ENCODE measurements at regions not wholly inside any gene's neighbourhood (a gene's known extent, or its start where the extent isn't known, plus 50 kb on each side); places are given as distances from the start of the nearest gene placed in this dataset.

GRCh38 chr5:86360801-86361200 lies 256.9 kb upstream of the COX7C start:
- Histone ChIP-seq H3K79me2 (ENCODE audit: insufficient read depth, low read length) (no peaks in the 10 kb centered on the region), H3K27me3 (ENCODE audit: insufficient read depth, low read length) (no peaks in the 10 kb centered on the region), H4K20me1 (ENCODE audit: insufficient read depth, low read length) (no peaks in the 10 kb centered on the region), H3K4me2 (ENCODE audit: insufficient read depth, low read length) (no peak overlapping the region), H3K36me3 (ENCODE audit: insufficient read depth, low read length) (no peaks in the 10 kb centered on the region), H3K9me3 (ENCODE audit: low read depth, low read length) (no peaks in the 10 kb centered on the region), H3K27ac (ENCODE audit: low read depth, low read length) (no peak overlapping the region), H2AFZ (ENCODE audit: low read length) (no peak overlapping the region), H3K4me1 (ENCODE audit: insufficient read depth, low read length) (no peaks in the 10 kb centered on the region), H3K4me3 (ENCODE audit: insufficient read depth, low read length) (no peak overlapping the region)
- TF ChIP-seq, protein P1, sequence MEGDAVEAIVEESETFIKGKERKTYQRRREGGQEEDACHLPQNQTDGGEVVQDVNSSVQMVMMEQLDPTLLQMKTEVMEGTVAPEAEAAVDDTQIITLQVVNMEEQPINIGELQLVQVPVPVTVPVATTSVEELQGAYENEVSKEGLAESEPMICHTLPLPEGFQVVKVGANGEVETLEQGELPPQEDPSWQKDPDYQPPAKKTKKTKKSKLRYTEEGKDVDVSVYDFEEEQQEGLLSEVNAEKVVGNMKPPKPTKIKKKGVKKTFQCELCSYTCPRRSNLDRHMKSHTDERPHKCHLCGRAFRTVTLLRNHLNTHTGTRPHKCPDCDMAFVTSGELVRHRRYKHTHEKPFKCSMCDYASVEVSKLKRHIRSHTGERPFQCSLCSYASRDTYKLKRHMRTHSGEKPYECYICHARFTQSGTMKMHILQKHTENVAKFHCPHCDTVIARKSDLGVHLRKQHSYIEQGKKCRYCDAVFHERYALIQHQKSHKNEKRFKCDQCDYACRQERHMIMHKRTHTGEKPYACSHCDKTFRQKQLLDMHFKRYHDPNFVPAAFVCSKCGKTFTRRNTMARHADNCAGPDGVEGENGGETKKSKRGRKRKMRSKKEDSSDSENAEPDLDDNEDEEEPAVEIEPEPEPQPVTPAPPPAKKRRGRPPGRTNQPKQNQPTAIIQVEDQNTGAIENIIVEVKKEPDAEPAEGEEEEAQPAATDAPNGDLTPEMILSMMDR (IDR thresholded peaks at IDR 0.05; ENCODE audit: extremely low read depth, low read depth, low read length) = no peak
- DNase-seq (ENCODE audit: insufficient read length, low spot score, missing footprints) = no peak

- H3K36me3 ChIP-seq (ENCODE audit: insufficient read depth, low read length) = no peaks in the 10 kb centered on the region
- no peak overlapping the region for H3K4me2 ChIP-seq (ENCODE audit: insufficient read depth, low read length)
- H3K4me3 ChIP-seq (ENCODE audit: insufficient read depth, low read length) = no peak overlapping the region
- no peak overlapping the region for H3K27ac ChIP-seq (ENCODE audit: low read depth, low read length)
- no peaks in the 10 kb centered on the region for H3K79me2 ChIP-seq (ENCODE audit: insufficient read depth, low read length)
- no peak overlapping the region for H2AFZ ChIP-seq (ENCODE audit: low read length)
- no peak for DNase-seq (ENCODE audit: insufficient read length, low spot score, missing footprints)
- H4K20me1 ChIP-seq (ENCODE audit: insufficient read depth, low read length) = no peaks in the 10 kb centered on the region
- no peaks in the 10 kb centered on the region for H3K27me3 ChIP-seq (ENCODE audit: insufficient read depth, low read length)
- H3K4me1 ChIP-seq (ENCODE audit: insufficient read depth, low read length) = no peaks in the 10 kb centered on the region
- no peaks in the 10 kb centered on the region for H3K9me3 ChIP-seq (ENCODE audit: low read depth, low read length)
- TF ChIP-seq, protein P1 (IDR thresholded peaks at IDR 0.05; ENCODE audit: extremely low read depth, low read depth, low read length) = no peak
Measured at GRCh38 chr5:86371061-86371460, 246.7 kb upstream of the COX7C start.

DNA sequence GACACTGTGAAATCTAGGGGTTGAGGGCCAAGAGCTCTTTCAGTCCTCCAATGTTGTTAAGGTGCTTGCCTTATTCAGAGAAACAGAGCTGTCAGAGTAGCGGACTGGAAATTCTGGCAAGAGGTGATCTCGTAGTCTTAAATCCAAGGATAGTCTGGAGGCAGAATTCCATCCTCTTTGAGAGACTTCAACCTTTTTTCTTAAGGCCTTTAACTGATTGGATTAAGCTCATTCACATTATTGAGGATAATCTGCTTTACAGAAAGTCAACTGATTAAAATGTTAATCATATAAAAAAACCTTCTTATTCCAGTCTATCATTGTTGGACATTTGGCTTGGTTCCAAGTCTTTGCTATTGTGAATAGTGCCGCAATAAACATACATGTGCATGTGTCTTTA lies 243.1 kb upstream of the COX7C start:
- H3K79me2 ChIP-seq (ENCODE audit: insufficient read depth, low read length) = no peaks in the 10 kb centered on the region
- no peaks in the 10 kb centered on the region for H3K9me3 ChIP-seq (ENCODE audit: low read depth, low read length)
- H3K36me3 ChIP-seq (ENCODE audit: insufficient read depth, low read length) = no peaks in the 10 kb centered on the region
- H2AFZ ChIP-seq (ENCODE audit: low read length) = no peak overlapping the region
- no peak overlapping the region for H3K4me3 ChIP-seq (ENCODE audit: insufficient read depth, low read length)
- TF ChIP-seq, protein P1 (IDR thresholded peaks at IDR 0.05; ENCODE audit: extremely low read depth, low read depth, low read length) = no peak
- no peak overlapping the region for H3K27ac ChIP-seq (ENCODE audit: low read depth, low read length)
- no peaks in the 10 kb centered on the region for H4K20me1 ChIP-seq (ENCODE audit: insufficient read depth, low read length)
- no peaks in the 10 kb centered on the region for H3K27me3 ChIP-seq (ENCODE audit: insufficient read depth, low read length)
- H3K4me1 ChIP-seq (ENCODE audit: insufficient read depth, low read length) = no peaks in the 10 kb centered on the region
- no peak overlapping the region for H3K4me2 ChIP-seq (ENCODE audit: insufficient read depth, low read length)
- DNase-seq (ENCODE audit: insufficient read length, low spot score, missing footprints) = no peak

- H3K4me2 ChIP-seq (ENCODE audit: insufficient read depth, low read length) = no peak overlapping the region
- no peaks in the 10 kb centered on the region for H3K9me3 ChIP-seq (ENCODE audit: low read depth, low read length)
- no peaks in the 10 kb centered on the region for H3K36me3 ChIP-seq (ENCODE audit: insufficient read depth, low read length)
- H4K20me1 ChIP-seq (ENCODE audit: insufficient read depth, low read length) = no peaks in the 10 kb centered on the region
- no peak for DNase-seq (ENCODE audit: insufficient read length, low spot score, missing footprints)
- H3K4me3 ChIP-seq (ENCODE audit: insufficient read depth, low read length) = no peak overlapping the region
- H3K27me3 ChIP-seq (ENCODE audit: insufficient read depth, low read length) = no peaks in the 10 kb centered on the region
- H2AFZ ChIP-seq (ENCODE audit: low read length) = no peak overlapping the region
- no peaks in the 10 kb centered on the region for H3K4me1 ChIP-seq (ENCODE audit: insufficient read depth, low read length)
- H3K79me2 ChIP-seq (ENCODE audit: insufficient read depth, low read length) = no peaks in the 10 kb centered on the region
- TF ChIP-seq, protein P1 (IDR thresholded peaks at IDR 0.05; ENCODE audit: extremely low read depth, low read depth, low read length) = no peak
- no peak overlapping the region for H3K27ac ChIP-seq (ENCODE audit: low read depth, low read length)
Measured at GRCh38 chr5:86376214-86376613, 241.5 kb upstream of the COX7C start.
